Astrocyte of the spinal cord (primary cell): ENCODE measurements at regions not wholly inside any gene's neighbourhood (a gene's known extent, or its start where the extent isn't known, plus 50 kb on each side); places are given as distances from the start of the nearest gene placed in this dataset.

Experiments
- DNase-seq: peaks from one replicate; pipeline ENCODE4 v3.0.0; 2011; ENCODE audit warnings: low read depth, low spot score
- H3K4me3 ChIP-seq: 2 replicates; pipeline ENCODE4 v1.5.1; 2011; ENCODE audit warnings: low read depth, mild to moderate bottlenecking, low read length, moderate library complexity
- in situ Hi-C: cut with HindIII; loops from 2 replicates; pipeline ENCODE4 v1.10.0; 2017; ENCODE audit warnings: low sequenced_read_pairs
- TF ChIP-seq, protein P1 (sequence below): IDR thresholded peaks from 2 replicates; pipeline ENCODE4 v1.5.1; 2012; ENCODE audit warnings: low read depth, mild to moderate bottlenecking, low read length, inconsistent platforms

DNA sequence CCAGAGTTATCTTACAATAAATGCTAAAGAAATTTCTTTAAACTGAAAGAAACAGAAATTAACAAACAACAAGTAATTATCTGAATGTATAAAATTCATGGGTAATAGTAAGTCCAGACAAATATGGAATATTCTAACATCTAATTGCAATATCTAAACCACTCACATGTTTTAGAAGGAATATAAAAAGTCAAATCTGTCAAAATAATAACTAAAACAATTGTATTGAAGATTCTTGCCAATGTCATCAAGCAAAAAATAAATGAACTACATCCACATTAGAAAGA is 942.9 kb upstream of the PCDH20 start:
- TF ChIP-seq, protein P1, sequence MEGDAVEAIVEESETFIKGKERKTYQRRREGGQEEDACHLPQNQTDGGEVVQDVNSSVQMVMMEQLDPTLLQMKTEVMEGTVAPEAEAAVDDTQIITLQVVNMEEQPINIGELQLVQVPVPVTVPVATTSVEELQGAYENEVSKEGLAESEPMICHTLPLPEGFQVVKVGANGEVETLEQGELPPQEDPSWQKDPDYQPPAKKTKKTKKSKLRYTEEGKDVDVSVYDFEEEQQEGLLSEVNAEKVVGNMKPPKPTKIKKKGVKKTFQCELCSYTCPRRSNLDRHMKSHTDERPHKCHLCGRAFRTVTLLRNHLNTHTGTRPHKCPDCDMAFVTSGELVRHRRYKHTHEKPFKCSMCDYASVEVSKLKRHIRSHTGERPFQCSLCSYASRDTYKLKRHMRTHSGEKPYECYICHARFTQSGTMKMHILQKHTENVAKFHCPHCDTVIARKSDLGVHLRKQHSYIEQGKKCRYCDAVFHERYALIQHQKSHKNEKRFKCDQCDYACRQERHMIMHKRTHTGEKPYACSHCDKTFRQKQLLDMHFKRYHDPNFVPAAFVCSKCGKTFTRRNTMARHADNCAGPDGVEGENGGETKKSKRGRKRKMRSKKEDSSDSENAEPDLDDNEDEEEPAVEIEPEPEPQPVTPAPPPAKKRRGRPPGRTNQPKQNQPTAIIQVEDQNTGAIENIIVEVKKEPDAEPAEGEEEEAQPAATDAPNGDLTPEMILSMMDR, result no peak
- in situ Hi-C loops, result no loop called here
- DNase-seq, result no peak
- H3K4me3 ChIP-seq, result no peak overlapping the region

DNA sequence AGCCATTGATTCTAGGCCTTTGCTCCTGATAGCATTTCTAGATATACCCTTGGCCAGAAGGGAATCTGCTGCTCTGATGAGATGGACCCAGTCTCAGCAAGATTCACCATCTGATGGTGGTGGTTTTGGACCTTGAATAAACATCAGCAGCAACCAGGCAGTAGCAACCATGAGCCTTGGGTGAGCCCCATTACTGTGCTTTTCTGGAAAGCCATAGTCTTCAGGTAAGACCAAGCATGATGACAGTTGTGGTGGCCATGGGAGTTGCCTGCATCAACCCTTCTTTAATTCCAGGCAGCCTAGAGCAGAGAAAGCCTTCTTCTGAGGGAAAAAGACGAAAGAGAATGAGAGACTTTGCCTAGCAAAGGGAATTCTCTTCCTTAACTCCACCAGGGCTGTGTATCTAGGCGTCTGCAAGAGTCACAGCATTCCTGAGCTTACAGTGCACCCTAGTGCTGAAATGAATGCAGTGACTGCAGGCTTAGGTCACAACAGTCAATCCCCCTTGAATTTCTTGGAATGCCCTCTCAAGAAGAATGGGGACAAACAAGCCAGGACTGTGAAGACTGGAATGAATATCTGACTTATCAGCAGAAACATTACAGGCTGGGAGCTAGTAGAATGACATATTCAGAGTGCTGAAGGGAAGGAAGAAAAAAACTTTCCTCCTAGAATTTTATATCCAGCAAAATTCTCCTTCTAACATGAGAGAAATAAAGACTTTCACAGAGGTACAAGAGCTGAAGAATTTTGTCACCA is 942.4 kb upstream of the PCDH20 start:
- in situ Hi-C loops, result no loop called here
- H3K4me3 ChIP-seq, result no peak overlapping the region
- DNase-seq, result peak; percentile 54
- TF ChIP-seq, protein P1, result peak; percentile 65

DNA sequence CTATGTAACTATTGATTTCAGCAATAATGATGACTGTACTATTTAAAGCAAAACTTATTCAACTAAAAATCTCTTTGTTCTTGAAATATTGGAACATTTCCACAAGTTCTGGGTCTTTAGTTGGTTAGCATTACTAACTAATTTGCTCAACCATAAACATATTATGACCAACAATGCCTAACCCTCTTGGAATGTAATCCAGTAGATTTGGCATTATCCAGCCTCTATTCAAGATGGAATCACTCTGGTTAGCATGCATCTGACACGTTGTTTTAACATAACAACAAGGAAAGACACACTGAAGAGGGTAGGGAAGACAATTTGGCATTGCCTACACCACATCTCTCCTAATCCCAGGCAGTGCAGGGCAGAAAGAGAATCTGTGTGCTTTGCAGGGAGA is 941.3 kb upstream of the PCDH20 start:
- TF ChIP-seq, protein P1, result no peak
- DNase-seq, result peak; percentile 1
- in situ Hi-C loops, result no loop called here
- H3K4me3 ChIP-seq, result no peak overlapping the region

DNA sequence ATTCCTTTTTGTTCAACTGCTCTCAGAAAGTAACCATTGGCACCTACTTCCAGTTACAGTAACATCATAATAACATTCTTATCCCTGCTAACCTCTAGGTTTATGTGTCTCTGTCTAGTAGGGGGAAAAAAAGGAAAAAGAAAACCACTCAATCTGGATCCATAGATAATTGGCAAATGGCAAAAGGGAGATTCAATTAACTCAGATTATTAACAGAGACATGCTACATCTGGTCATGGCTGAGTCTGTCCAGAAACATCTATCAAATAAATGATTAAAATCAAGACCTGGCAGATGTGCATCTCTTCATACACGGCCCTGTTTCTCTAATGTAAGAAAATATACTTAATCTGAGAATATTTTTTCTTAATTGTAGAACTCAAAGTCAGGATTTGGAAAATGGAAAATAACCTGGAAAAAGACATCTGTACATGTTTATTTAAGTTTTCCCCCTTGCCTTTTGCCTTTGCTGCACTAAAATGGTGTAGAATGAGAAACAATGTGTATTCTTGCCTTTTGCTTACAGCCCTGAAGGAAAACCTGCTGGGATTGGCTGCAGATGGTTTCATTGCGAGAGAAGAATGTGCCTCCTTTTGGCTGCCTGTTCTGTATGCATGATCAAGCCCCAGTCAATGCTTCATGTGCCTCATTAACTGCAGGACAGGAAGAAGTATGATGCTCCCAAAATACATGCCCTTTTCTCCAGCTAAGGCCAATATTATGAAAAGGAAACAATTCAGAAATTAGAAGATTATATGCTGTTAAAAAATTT is 921.6 kb upstream of the PCDH20 start:
- no peak overlapping the region for H3K4me3 ChIP-seq
- in situ Hi-C loops, result no loop called here
- DNase-seq, result no peak
- TF ChIP-seq, protein P1, result no peak

DNA sequence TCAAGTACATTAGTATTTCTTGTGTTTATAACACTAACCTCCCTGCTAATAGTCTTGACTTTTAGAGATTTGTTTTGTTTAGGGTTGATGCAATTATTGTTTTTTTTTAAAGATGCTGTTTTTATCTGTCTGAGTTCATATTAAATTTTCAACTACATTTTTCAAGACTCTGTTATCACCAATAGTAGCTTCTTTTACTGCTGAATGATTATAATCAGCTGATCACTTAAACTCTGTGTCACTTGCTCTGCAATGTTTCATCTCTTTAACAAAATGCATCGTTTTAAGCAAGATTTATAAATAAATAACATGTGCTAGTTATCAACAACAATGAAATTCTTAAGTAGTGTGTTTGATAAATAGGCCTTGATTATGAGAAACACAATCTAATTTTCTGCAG is 920.9 kb upstream of the PCDH20 start:
- in situ Hi-C loops, result no loop called here
- no peak overlapping the region for H3K4me3 ChIP-seq
- DNase-seq, result no peak
- TF ChIP-seq, protein P1, result no peak

DNA sequence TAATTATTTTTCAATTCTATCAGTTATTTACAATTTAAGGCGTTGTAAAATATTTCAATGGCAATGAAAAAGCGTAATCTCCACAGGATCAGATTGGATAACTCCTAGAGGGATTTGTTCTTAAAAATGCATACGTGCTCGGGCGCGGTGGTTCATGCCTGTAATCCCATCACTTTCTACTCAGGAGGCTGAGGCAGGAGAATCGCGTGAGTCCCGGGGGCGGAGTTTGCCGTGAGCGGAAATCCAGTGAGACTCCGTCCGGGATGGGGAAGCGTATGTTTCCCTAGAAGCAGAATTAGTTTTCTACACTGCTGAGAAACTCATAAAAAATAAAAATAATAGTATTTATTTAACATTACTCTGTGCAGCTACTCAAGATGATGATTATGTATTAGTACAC is 917.8 kb upstream of the PCDH20 start:
- no peak for DNase-seq
- in situ Hi-C loops, result no loop called here

More for the DNA sequence above, 917.8 kb upstream of the PCDH20 start:
- TF ChIP-seq, protein P1, result no peak
- H3K4me3 ChIP-seq, result no peak overlapping the region
